RWPE1 (cell line): ENCODE measurements at regions not wholly inside any gene's neighbourhood (a gene's known extent, or its start where the extent isn't known, plus 50 kb on each side); places are given as distances from the start of the nearest gene placed in this dataset.

Experiments
- CTCF ChIA-PET: fragments of 350-600 bp; sonication (Branson Sonifier 250); formaldehyde crosslinking; extraction: SDS; loops from one replicate; lab custom pipeline; 2021; lab: Yijun Ruan, JAX
- POLR2A ChIA-PET: fragments of 400-600 bp; formaldehyde crosslinking; extraction: SDS; loops from one replicate; lab custom pipeline; 2020; ENCODE audit warnings: antibody characterized with exemption; ENCODE audit not compliant: low non-redundant PET; lab: Yijun Ruan, JAX
- DNase-seq: peaks from one replicate; pipeline ENCODE4 v3.0.0; 2012; ENCODE audit warnings: low spot score
- H3K27ac ChIP-seq: fragments of 450-650 bp; 2 replicates; pipeline ENCODE4 v1.5.1; 2017
- CTCF ChIP-seq: fragments of 450-650 bp; conservative IDR thresholded peaks from 2 replicates; pipeline ENCODE4 v1.5.1; 2017; ENCODE audit warnings: low read depth, mild to moderate bottlenecking

GRCh38 chr2:239498576-239498975 is 97.8 kb upstream of the HDAC4 start:
- DNase-seq = no peak
- H3K27ac ChIP-seq = no peak overlapping the region
- TF ChIP-seq CTCF = no peak
- ChIA-PET POLR2A (no interaction called here), CTCF (no interaction called here)

- H3K27ac ChIP-seq = no peak overlapping the region
- CTCF ChIA-PET = no interaction called here
- no peak for TF ChIP-seq CTCF
- peak; percentile 22 for DNase-seq
- POLR2A ChIA-PET = no interaction called here
These were observed 95.9 kb upstream of the HDAC4 start for GRCh38 chr2:239496700-239497099.

GRCh38 chr2:239495791-239496233 is 95.0 kb upstream of the HDAC4 start:
- H3K27ac ChIP-seq = no peak overlapping the region
- DNase-seq = no peak
- no peak for TF ChIP-seq CTCF
- ChIA-PET POLR2A (no interaction called here), CTCF (interaction anchor here (0.6 kb wide), 1 partner anchor 60 kb away, joined by 3 read pairs; no protein-coding TSS in a partner anchor)

- ChIA-PET POLR2A (no interaction called here), CTCF (no interaction called here)
- no peak for DNase-seq
These were observed 94.4 kb upstream of the HDAC4 start for GRCh38 chr2:239495175-239495574.

GRCh38 chr2:239494578-239494977 is 93.8 kb upstream of the HDAC4 start:
- CTCF ChIA-PET = no interaction called here

More at GRCh38 chr2:239495175-239495574, 94.4 kb upstream of the HDAC4 start:
- no peak for TF ChIP-seq CTCF
- no peak overlapping the region for H3K27ac ChIP-seq

GRCh38 chr2:239489481-239489880 is 88.7 kb upstream of the HDAC4 start:
- CTCF ChIA-PET = interaction anchor here (0.7 kb wide), 1 partner anchor 976 kb away, joined by 3 read pairs; no protein-coding TSS in a partner anchor
- POLR2A ChIA-PET = no interaction called here
- no peak for DNase-seq
- no peak overlapping the region for H3K27ac ChIP-seq
- no peak for TF ChIP-seq CTCF

More at GRCh38 chr2:239494578-239494977, 93.8 kb upstream of the HDAC4 start:
- TF ChIP-seq CTCF = no peak
- no peak overlapping the region for H3K27ac ChIP-seq
- no peak for DNase-seq
- POLR2A ChIA-PET = no interaction called here

- H3K27ac ChIP-seq = no peak overlapping the region
- ChIA-PET POLR2A (no interaction called here), CTCF (no interaction called here)
- no peak for DNase-seq
- TF ChIP-seq CTCF = no peak
These were observed 87.3 kb upstream of the HDAC4 start for GRCh38 chr2:239488125-239488524.
